IMR-90 (cell line): ENCODE measurements at regions not wholly inside any gene's neighbourhood (a gene's known extent, or its start where the extent isn't known, plus 50 kb on each side); places are given as distances from the start of the nearest gene placed in this dataset.

Experiments used
- ATAC-seq: fragments of 200-7000 bp; cut with Tn5 transposase; 2 replicates; pipeline ENCODE4 v1.9.1; 2020; ENCODE audit warnings: low read depth, mild to moderate bottlenecking, moderate library complexity
- BruUV-seq: library from RNA; stranded (reverse); fragments of 400-500 nt; replicated peaks from 2 replicates; lab custom pipeline; 2021; lab: Mats Ljungman, UMichigan
- CTCF ChIA-PET: fragments of 300-600 bp; formaldehyde crosslinking; extraction: SDS; loops from one replicate; lab custom pipeline; 2021; ENCODE audit warnings: antibody characterized with exemption; lab: Yijun Ruan, JAX
- POLR2A ChIA-PET: fragments of 300-600 bp; sonication (Branson Sonifier 250); formaldehyde crosslinking; loops from one replicate; lab custom pipeline; 2022; ENCODE audit warnings: antibody characterized with exemption; ENCODE audit not compliant: unreplicated experiment; lab: Charles Lee
- DNase-seq: peaks from one replicate; pipeline ENCODE4 v3.0.0; 2013
- H2AFZ ChIP-seq: replicated peaks from 2 replicates; pipeline ENCODE3; 2013; ENCODE audit warnings: low read length, mild to moderate bottlenecking; ENCODE audit not compliant: poor library complexity
- H2AK5ac ChIP-seq: 2 replicates; pipeline ENCODE4 v1.6.1; 2013; ENCODE audit warnings: low read depth, low read length, inconsistent platforms
- H2AK9ac ChIP-seq: replicated peaks from 2 replicates; pipeline ENCODE3; 2013; ENCODE audit warnings: mild to moderate bottlenecking, low read depth, low read length, moderate library complexity; ENCODE audit not compliant: poor library complexity
- H2BK120ac ChIP-seq: 2 replicates; pipeline ENCODE4 v1.6.1; 2013; ENCODE audit warnings: low read depth, low read length, inconsistent platforms
- H2BK15ac ChIP-seq: 3 replicates; pipeline ENCODE4 v1.6.1; 2013; ENCODE audit warnings: low read depth, low read length, inconsistent platforms
- H2BK20ac ChIP-seq: 2 replicates; pipeline ENCODE4 v1.6.1; 2013; ENCODE audit warnings: low read depth, mild to moderate bottlenecking, inconsistent platforms, low read length, moderate library complexity
- H2BK5ac ChIP-seq: 2 replicates; pipeline ENCODE4 v1.6.1; 2013; ENCODE audit warnings: mild to moderate bottlenecking, low read depth, low read length, inconsistent platforms; ENCODE audit not compliant: poor library complexity, severe bottlenecking
- H3K14ac ChIP-seq: replicated peaks from 2 replicates; pipeline ENCODE4 v1.6.1; 2013; ENCODE audit warnings: low read depth, low read length, inconsistent platforms
- H3K18ac ChIP-seq: 2 replicates; pipeline ENCODE4 v1.6.1; 2013; ENCODE audit warnings: low read depth, low read length, control low read depth
- H3K23ac ChIP-seq: 2 replicates; pipeline ENCODE4 v1.6.1; 2013; ENCODE audit warnings: low read depth, low read length, inconsistent platforms
- H3K27ac ChIP-seq: 2 replicates; pipeline ENCODE4 v1.5.1; 2013; ENCODE audit warnings: mild to moderate bottlenecking, control low read depth, low read length; ENCODE audit not compliant: insufficient read depth
- H3K27me3 ChIP-seq: 2 replicates; pipeline ENCODE4 v1.6.1; 2013; ENCODE audit warnings: low read length; ENCODE audit not compliant: control insufficient read depth, insufficient read depth
- H3K36me3 ChIP-seq: 2 replicates; pipeline ENCODE4 v1.6.1; 2013; ENCODE audit warnings: low read length, mixed read lengths; ENCODE audit not compliant: control insufficient read depth, insufficient read depth
- H3K4ac ChIP-seq: 2 replicates; pipeline ENCODE4 v1.6.1; 2013; ENCODE audit warnings: low read depth, low read length, inconsistent platforms
- H3K4me1 ChIP-seq: 2 replicates; pipeline ENCODE4 v1.6.1; 2013; ENCODE audit warnings: low read length, mixed read lengths; ENCODE audit not compliant: control insufficient read depth, insufficient read depth
- H3K4me2 ChIP-seq: 2 replicates; pipeline ENCODE4 v1.6.1; 2013; ENCODE audit warnings: low read depth, mild to moderate bottlenecking, control low read depth, low read length, moderate library complexity
- H3K4me3 ChIP-seq: 2 replicates; pipeline ENCODE4 v1.5.1; 2013; ENCODE audit warnings: low read depth, mild to moderate bottlenecking, control low read depth, low read length, moderate library complexity; ENCODE audit not compliant: insufficient read depth
- H3K56ac ChIP-seq: 2 replicates; pipeline ENCODE4 v1.6.1; 2013; ENCODE audit warnings: low read length, inconsistent platforms; ENCODE audit not compliant: insufficient read depth; ENCODE audit errors: extremely low read depth
- H3K79me1 ChIP-seq, 2 experiments: 2 replicates each; pipeline ENCODE4 v1.6.1; 2013; ENCODE audit warnings: low read length in 2 of 2, inconsistent platforms in 1 of 2, low read depth in 1 of 2
- H3K9ac ChIP-seq: 2 replicates; pipeline ENCODE4 v1.6.1; 2013; ENCODE audit warnings: low read depth, low read length, control low read depth
- H3K9me1 ChIP-seq: 2 replicates; pipeline ENCODE4 v1.6.1; 2013; ENCODE audit warnings: low read length, inconsistent platforms; ENCODE audit not compliant: insufficient read depth
- H3K9me3 ChIP-seq: 2 replicates; pipeline ENCODE4 v1.6.1; 2013; ENCODE audit warnings: low read length; ENCODE audit not compliant: control insufficient read depth, insufficient read depth
- H4K20me1 ChIP-seq: 2 replicates; pipeline ENCODE4 v1.6.1; 2013; ENCODE audit warnings: low read length, inconsistent platforms; ENCODE audit not compliant: insufficient read depth
- H4K5ac ChIP-seq: 2 replicates; pipeline ENCODE4 v1.6.1; 2013; ENCODE audit warnings: mild to moderate bottlenecking, low read depth, low read length, control low read depth
- H4K8ac ChIP-seq, 2 experiments: 2 replicates each; pipeline ENCODE4 v1.6.1; 2013; ENCODE audit warnings: low read depth in 2 of 2, low read length in 2 of 2, control low read depth in 1 of 2, inconsistent platforms in 1 of 2
- H4K91ac ChIP-seq: 2 replicates; pipeline ENCODE4 v1.6.1; 2013; ENCODE audit warnings: low read depth, low read length, inconsistent platforms; ENCODE audit not compliant: insufficient read depth
- BHLHE40 ChIP-seq: fragments of 150-350 bp; IDR thresholded peaks from 2 replicates; pipeline ENCODE4 v1.6.1; 2016; ENCODE audit warnings: mild to moderate bottlenecking, low read depth, low read length
- CEBPB ChIP-seq: IDR thresholded peaks from 2 replicates; pipeline ENCODE4 v1.6.1; 2012; ENCODE audit warnings: low read depth, low read length, improper control_type of control experiment
- CHD1 ChIP-seq: IDR thresholded peaks from 2 replicates; pipeline ENCODE4 v1.6.1; 2012; ENCODE audit warnings: low read depth, low read length, improper control_type of control experiment
- CTCF ChIP-seq: conservative IDR thresholded peaks from 2 replicates; pipeline ENCODE4 v1.5.1; 2012; ENCODE audit warnings: mild to moderate bottlenecking, low read depth, low read length, improper control_type of control experiment
- ELK1 ChIP-seq: fragments of 150-350 bp; IDR thresholded peaks from 2 replicates; pipeline ENCODE4 v1.6.1; 2016; ENCODE audit warnings: low read depth, mild to moderate bottlenecking, low read length, moderate library complexity, borderline replicate concordance
- FOS ChIP-seq: fragments of 150-350 bp; IDR thresholded peaks from 2 replicates; pipeline ENCODE4 v1.6.1; 2016; ENCODE audit warnings: low read depth, low read length
- MAFK ChIP-seq: IDR thresholded peaks from 2 replicates; pipeline ENCODE4 v1.6.1; 2012; ENCODE audit warnings: low read depth, low read length, improper control_type of control experiment
- MAZ ChIP-seq: IDR thresholded peaks from 2 replicates; pipeline ENCODE4 v1.6.1; 2012; ENCODE audit warnings: low read depth, mild to moderate bottlenecking, low read length, improper control_type of control experiment, moderate library complexity, borderline replicate concordance
- NFE2L2 ChIP-seq: fragments of 150-350 bp; IDR thresholded peaks from 2 replicates; pipeline ENCODE4 v1.6.1; 2016; ENCODE audit warnings: low read depth, mild to moderate bottlenecking, low read length
- POLR2A ChIP-seq: IDR thresholded peaks from 2 replicates; pipeline ENCODE4 v1.6.1; 2012; ENCODE audit warnings: mild to moderate bottlenecking, low read depth, low read length
- RAD21 ChIP-seq: IDR thresholded peaks from 2 replicates; pipeline ENCODE4 v1.6.1; 2012; ENCODE audit warnings: low read length, improper control_type of control experiment
- RCOR1 ChIP-seq: IDR thresholded peaks from 2 replicates; pipeline ENCODE4 v1.6.1; 2012; ENCODE audit warnings: mild to moderate bottlenecking, low read length, improper control_type of control experiment; ENCODE audit not compliant: insufficient replicate concordance
- RFX5 ChIP-seq: IDR thresholded peaks from 2 replicates; pipeline ENCODE4 v1.8.0; 2012; ENCODE audit warnings: low read depth, mild to moderate bottlenecking, low read length, moderate library complexity
- SMC3 ChIP-seq: fragments of 150-350 bp; IDR thresholded peaks from 2 replicates; pipeline ENCODE4 v1.6.1; 2016; ENCODE audit warnings: low read depth, mild to moderate bottlenecking, antibody characterized with exemption, low read length, moderate library complexity
- USF2 ChIP-seq: fragments of 150-350 bp; IDR thresholded peaks from 2 replicates; pipeline ENCODE4 v1.6.1; 2017; ENCODE audit warnings: mild to moderate bottlenecking, antibody characterized with exemption, low read length, low read depth
- WGBS, 2 experiments: methylation state at CpG; one replicate each; pipeline versions ENCODE4 v1.1.5 to v1.1.7; 2013; ENCODE audit warnings: missing lambda C conversion rate in 2 of 2; ENCODE audit not compliant: insufficient read length in 1 of 2; ENCODE audit errors: extremely low coverage in 2 of 2; 5-methylcytosine and 5-hydroxymethylcytosine counted together
- dilution Hi-C: fragments of 300-500 bp; cut with HindIII; formaldehyde crosslinking; loops from one replicate; pipeline ENCODE4 v1.14.3; 2018; ENCODE audit warnings: low sequenced_read_pairs; ENCODE audit not compliant: unreplicated experiment
- in situ Hi-C: fragments of 300-500 bp; cut with MboI; formaldehyde crosslinking; loops from 3 replicates; pipeline ENCODE4 v1.14.3; 2019; ENCODE audit warnings: low sequenced_read_pairs, inconsistent platforms, mixed read lengths
- intact Hi-C: fragments of 100-400 bp; cut with micrococcal nuclease; formaldehyde crosslinking; loops from 2 replicates; pipeline ENCODE4 v1.10.0; 2022

GRCh38 chr5:29960323-29960722 is 1233.2 kb upstream of the CDH6 start:
- H4K91ac ChIP-seq: no peak overlapping the region
- ATAC-seq: no peak
- CTCF ChIA-PET: no interaction called here
- DNase-seq: no peak
- no peak overlapping the region for H2AK9ac ChIP-seq
- H2BK120ac ChIP-seq: no peak overlapping the region
- peaks cover 11% of the 10 kb centered on the region for H3K9me3 ChIP-seq
- intact Hi-C loops: no loop called here
- H2BK15ac ChIP-seq: no peak overlapping the region
- H3K27ac ChIP-seq: no peak overlapping the region
- POLR2A ChIA-PET: no interaction called here
- no peak overlapping the region for H3K9ac ChIP-seq
- H3K36me3 ChIP-seq: no peaks in the 10 kb centered on the region
- H4K5ac ChIP-seq: no peak overlapping the region
- H2AFZ ChIP-seq: no peak overlapping the region
- H2BK5ac ChIP-seq: no peak overlapping the region
- dilution Hi-C loops: no loop called here
- no peaks in the 10 kb centered on the region for H3K4me1 ChIP-seq
- no peaks in the 10 kb centered on the region for H3K79me1 ChIP-seq
- no peak overlapping the region for H3K23ac ChIP-seq
- in situ Hi-C loops: no loop called here
- H4K20me1 ChIP-seq: no peaks in the 10 kb centered on the region
- H2AK5ac ChIP-seq: no peak overlapping the region
- no peaks in the 10 kb centered on the region for H3K27me3 ChIP-seq
- H3K4ac ChIP-seq: no peak overlapping the region
- no peak overlapping the region for H4K8ac ChIP-seq
- WGBS, 2 experiments: no CpG with 5 or more reads among the region's 2 CpGs
- TF ChIP-seq CTCF: no peak
- no peak for TF ChIP-seq FOS
- TF ChIP-seq BHLHE40: no peak
- no peak for TF ChIP-seq NFE2L2
- TF ChIP-seq CHD1: no peak
- no peak for TF ChIP-seq RCOR1
- no peak for TF ChIP-seq SMC3
- no peak for TF ChIP-seq RFX5
- TF ChIP-seq ELK1: no peak
- no peak for TF ChIP-seq MAZ
- no peak for TF ChIP-seq USF2
- no peak for TF ChIP-seq MAFK
- TF ChIP-seq POLR2A: no peak
- TF ChIP-seq RAD21: no peak
- TF ChIP-seq CEBPB: no peak
- H3K9me1 ChIP-seq: no peaks in the 10 kb centered on the region
- no TSS peak for BruUV-seq
- H2BK20ac ChIP-seq: no peak overlapping the region
- no peak overlapping the region for H3K4me2 ChIP-seq
- H3K4me3 ChIP-seq: no peak overlapping the region
- H3K18ac ChIP-seq: no peak overlapping the region
- no peak overlapping the region for H3K14ac ChIP-seq
- no peak overlapping the region for H3K56ac ChIP-seq
